ENCODE measurements at regions not wholly inside any gene's neighbourhood (a gene's known extent, or its start where the extent isn't known, plus 50 kb on each side); places are given as distances from the start of the nearest gene placed in this dataset.

DNA sequence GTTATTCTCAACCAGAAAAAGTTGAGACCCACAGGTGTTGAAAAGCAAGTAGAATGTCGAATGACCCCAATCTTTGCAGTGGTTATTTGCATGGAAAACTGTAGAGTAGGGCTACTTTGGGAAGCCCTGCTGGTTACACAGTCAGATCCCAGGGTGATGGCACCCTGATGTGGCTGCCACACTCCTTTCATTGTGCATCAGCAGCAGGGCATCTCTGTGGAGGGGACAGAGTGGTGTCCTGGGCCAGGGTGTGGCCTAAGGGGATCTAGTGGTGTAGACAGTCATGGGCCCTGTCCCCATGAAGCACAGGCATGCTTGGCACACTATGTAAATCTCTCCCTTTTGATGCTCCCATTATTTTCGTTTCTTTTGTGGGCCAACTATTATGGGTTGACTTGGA is 199.4 kb upstream of the NAV2 start:
- no peak for TF ChIP-seq EZH2 (IDR thresholded peaks at IDR 0.05; ENCODE audit: borderline replicate concordance, low read length)
- TF ChIP-seq CTCF (IDR thresholded peaks at IDR 0.05; ENCODE audit: low read length) = no peak

Measured in OCI-LY1 (cell line).